Activated T-cell treated with anti-CD3 and anti-CD28 coated beads for 48 hours (primary cell): ENCODE measurements at regions not wholly inside any gene's neighbourhood (a gene's known extent, or its start where the extent isn't known, plus 50 kb on each side); places are given as distances from the start of the nearest gene placed in this dataset.

ENCODE experiments used
- DNase-seq: peaks from one replicate; pipeline ENCODE4 v3.0.0-alpha.2; 2020; ENCODE audit warnings: low read depth

GRCh38 chr15:47326410-47327333, 390.6 kb upstream of the SEMA6D start:
- no peak for DNase-seq

- DNase-seq = no peak
Observed at GRCh38 chr15:47331829-47332393, 385.4 kb upstream of the SEMA6D start.

GRCh38 chr15:47332481-47332880, 384.8 kb upstream of the SEMA6D start:
- no peak for DNase-seq

GRCh38 chr15:47333734-47334133, 383.6 kb upstream of the SEMA6D start:
- no peak for DNase-seq

GRCh38 chr15:47334805-47335535, 382.3 kb upstream of the SEMA6D start:
- DNase-seq = no peak

GRCh38 chr15:47337106-47337505, 380.2 kb upstream of the SEMA6D start:
- DNase-seq = no peak

- no peak for DNase-seq
Observed at GRCh38 chr15:47337836-47338235, 379.5 kb upstream of the SEMA6D start.

GRCh38 chr15:47338771-47339170, 378.5 kb upstream of the SEMA6D start:
- DNase-seq = no peak

GRCh38 chr15:47339800-47340570, 377.3 kb upstream of the SEMA6D start:
- no peak for DNase-seq

GRCh38 chr15:47340571-47340920, 376.8 kb upstream of the SEMA6D start:
- no peak for DNase-seq

GRCh38 chr15:47349179-47349578, 368.1 kb upstream of the SEMA6D start:
- no peak for DNase-seq

GRCh38 chr15:47351501-47351900, 365.8 kb upstream of the SEMA6D start:
- DNase-seq = no peak

GRCh38 chr15:47352217-47352616, 365.1 kb upstream of the SEMA6D start:
- DNase-seq = no peak

GRCh38 chr15:47355759-47356158, 361.5 kb upstream of the SEMA6D start:
- DNase-seq = no peak

- no peak for DNase-seq
Observed at GRCh38 chr15:47356297-47356696, 361.0 kb upstream of the SEMA6D start.

GRCh38 chr15:47358876-47359275, 358.4 kb upstream of the SEMA6D start:
- no peak for DNase-seq

- no peak for DNase-seq
Observed at GRCh38 chr15:47360305-47360704, 357.0 kb upstream of the SEMA6D start.

GRCh38 chr15:47362118-47362905, 355.0 kb upstream of the SEMA6D start:
- no peak for DNase-seq

GRCh38 chr15:47363653-47364052, 353.7 kb upstream of the SEMA6D start:
- no peak for DNase-seq

- DNase-seq = no peak
Observed at GRCh38 chr15:47364230-47365141, 352.8 kb upstream of the SEMA6D start.
